ENCODE measurements at regions not wholly inside any gene's neighbourhood (a gene's known extent, or its start where the extent isn't known, plus 50 kb on each side); places are given as distances from the start of the nearest gene placed in this dataset.

- H3K4me1 ChIP-seq: no peaks in the 10 kb centered on the region
- DNase-seq (no peak), ATAC-seq (no peak)
- no peaks in the 10 kb centered on the region for H3K9me3 ChIP-seq
- no peaks in the 10 kb centered on the region for H3K36me3 ChIP-seq
- no peak for TF ChIP-seq CTCF (IDR thresholded peaks at IDR 0.05)
- H3K27me3 ChIP-seq (ENCODE audit: low read depth): no peaks in the 10 kb centered on the region
- no peak overlapping the region for H3K4me3 ChIP-seq
- H3K27ac ChIP-seq: no peak overlapping the region
- intact Hi-C loops (cut with DNase I): no loop called here
Observed at GRCh38 chr6:98560841-98561240, 273.5 kb upstream of the POU3F2 start.

GRCh38 chr6:98566126-98566525, 268.2 kb upstream of the POU3F2 start:
- no peak overlapping the region for H3K4me3 ChIP-seq
- no peaks in the 10 kb centered on the region for H3K9me3 ChIP-seq
- no peaks in the 10 kb centered on the region for H3K27me3 ChIP-seq (ENCODE audit: low read depth)
- no peaks in the 10 kb centered on the region for H3K4me1 ChIP-seq
- H3K27ac ChIP-seq: no peak overlapping the region
- DNase-seq (no peak), ATAC-seq (no peak)
- H3K36me3 ChIP-seq: no peaks in the 10 kb centered on the region
- intact Hi-C loops (cut with DNase I): no loop called here
- no peak for TF ChIP-seq CTCF (IDR thresholded peaks at IDR 0.05)

- H3K27ac ChIP-seq: no peak overlapping the region
- intact Hi-C loops (cut with DNase I): no loop called here
- TF ChIP-seq CTCF (IDR thresholded peaks at IDR 0.05): no peak
- H3K27me3 ChIP-seq (ENCODE audit: low read depth): no peaks in the 10 kb centered on the region
- no peak for ATAC-seq
- DNase-seq: no peak
- H3K4me1 ChIP-seq: no peaks in the 10 kb centered on the region
- H3K36me3 ChIP-seq: no peaks in the 10 kb centered on the region
- no peaks in the 10 kb centered on the region for H3K9me3 ChIP-seq
- no peak overlapping the region for H3K4me3 ChIP-seq
Observed at GRCh38 chr6:98572579-98572978, 261.8 kb upstream of the POU3F2 start.

- ATAC-seq (no peak), DNase-seq (no peak)
- Histone ChIP-seq H3K4me1 (no peaks in the 10 kb centered on the region), H3K9me3 (no peaks in the 10 kb centered on the region), H3K36me3 (no peaks in the 10 kb centered on the region), H3K4me3 (no peak overlapping the region), H3K27ac (no peak overlapping the region), H3K27me3 (ENCODE audit: low read depth) (no peaks in the 10 kb centered on the region)
- intact Hi-C loops (cut with DNase I): no loop called here
- TF ChIP-seq CTCF (IDR thresholded peaks at IDR 0.05): no peak
Observed at GRCh38 chr6:98574984-98575383, 259.4 kb upstream of the POU3F2 start.

DNA sequence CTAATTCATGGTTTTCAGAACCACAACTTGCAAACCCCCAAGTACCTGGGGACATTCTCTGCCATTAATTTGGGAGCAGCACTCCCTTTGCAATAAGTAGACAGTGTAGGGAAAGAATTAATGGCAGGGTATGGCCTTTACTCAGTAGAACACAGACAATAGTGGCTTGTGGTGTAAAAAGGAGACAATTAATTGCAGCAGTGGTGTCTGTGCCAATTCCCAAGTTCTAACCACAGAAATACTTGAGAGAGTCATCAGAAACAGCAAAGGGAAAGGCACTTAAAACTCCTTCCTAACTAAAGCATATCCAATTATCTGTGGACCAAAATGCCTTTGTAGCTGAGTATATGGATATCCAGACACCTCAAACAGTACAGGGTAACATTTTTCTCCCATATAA, 257.6 kb upstream of the POU3F2 start:
- no peak overlapping the region for H3K4me3 ChIP-seq
- H3K27ac ChIP-seq: no peak overlapping the region
- no peaks in the 10 kb centered on the region for H3K27me3 ChIP-seq (ENCODE audit: low read depth)
- intact Hi-C loops (cut with DNase I): no loop called here
- no peak for DNase-seq
- no peaks in the 10 kb centered on the region for H3K4me1 ChIP-seq
- no peaks in the 10 kb centered on the region for H3K36me3 ChIP-seq
- H3K9me3 ChIP-seq: no peaks in the 10 kb centered on the region
- no peak for TF ChIP-seq CTCF (IDR thresholded peaks at IDR 0.05)
- no peak for ATAC-seq

DNA sequence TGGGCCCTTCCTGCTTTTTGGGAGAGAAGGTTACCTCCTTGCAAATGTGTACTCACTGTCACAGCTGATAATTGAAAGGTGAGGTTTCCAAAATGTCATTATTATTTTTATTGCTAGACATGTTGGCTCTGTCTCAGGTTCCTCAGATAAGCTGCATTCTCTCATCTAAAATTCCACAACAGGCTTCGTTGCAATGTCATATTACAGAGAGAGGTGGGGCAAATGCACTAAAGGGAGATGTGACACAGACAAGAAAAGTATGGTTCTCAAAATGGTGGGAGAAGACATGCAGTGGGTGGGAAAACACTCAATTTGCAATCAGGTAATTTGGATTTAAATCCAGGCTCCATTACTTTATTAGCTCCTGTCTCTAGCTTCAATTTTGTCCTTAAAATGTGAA, 256.4 kb upstream of the POU3F2 start:
- H3K27ac ChIP-seq: no peak overlapping the region
- no peaks in the 10 kb centered on the region for H3K27me3 ChIP-seq (ENCODE audit: low read depth)
- no peaks in the 10 kb centered on the region for H3K9me3 ChIP-seq
- no peak for TF ChIP-seq CTCF (IDR thresholded peaks at IDR 0.05)
- H3K4me1 ChIP-seq: no peaks in the 10 kb centered on the region
- H3K4me3 ChIP-seq: no peak overlapping the region
- no peaks in the 10 kb centered on the region for H3K36me3 ChIP-seq
- intact Hi-C loops (cut with DNase I): no loop called here
- no peak for ATAC-seq
- DNase-seq: no peak
